ENCODE measurements at regions not wholly inside any gene's neighbourhood (a gene's known extent, or its start where the extent isn't known, plus 50 kb on each side); places are given as distances from the start of the nearest gene placed in this dataset.
A peak's percentile ranks its signal among the peaks of the same experiment; 100 is the strongest.

DNA sequence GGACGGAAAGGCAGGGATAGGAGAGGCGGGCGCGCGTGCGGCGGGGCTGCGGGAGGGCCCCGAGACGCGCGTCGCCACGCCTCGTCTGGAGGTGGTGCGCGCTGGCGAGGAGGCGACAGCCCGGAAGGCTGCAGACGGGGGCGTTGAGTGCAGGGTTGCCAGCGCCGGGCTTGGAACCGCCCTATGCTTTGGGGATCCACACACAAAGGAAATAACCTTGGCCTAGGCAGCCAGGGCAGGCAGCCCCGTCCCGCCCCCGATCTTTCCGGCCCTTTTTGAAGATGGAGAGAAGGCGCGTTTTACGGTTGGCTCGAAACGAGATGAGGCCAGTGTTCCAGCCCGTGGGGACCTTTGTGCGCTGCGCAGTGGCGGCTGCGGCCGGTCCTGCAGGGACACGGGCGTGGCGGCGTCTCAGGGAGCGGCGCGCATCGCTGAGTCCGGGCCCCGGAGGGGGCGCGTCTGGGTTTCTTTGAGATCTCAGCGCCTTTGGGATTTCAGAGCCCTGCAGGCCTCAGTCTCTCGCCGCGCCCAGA, 50.8 kb upstream of the TRIM2 start:
- DNase-seq (peak; percentile 89), ATAC-seq (peak; percentile 89)
- Mint-ChIP-seq H3K4me1 (peaks cover 50% of the 10 kb centered on the region), H3K9me3 (ENCODE audit: low read depth) (no peaks in the 10 kb centered on the region), H3K27ac (peak overlapping the region; percentile 80), H3K27me3 (peaks cover 10% of the 10 kb centered on the region), H3K36me3 (ENCODE audit: low read depth) (no peaks in the 10 kb centered on the region), H3K4me3 (peak overlapping the region; percentile 74)
- intact Hi-C loops (cut with DNase I, micrococcal nuclease): loop anchor here (1.0 to 10.0 kb wide), 8 partner anchors 38 to 1011 kb away; partner anchors contain the start of gene TMEM131L (in 1 of the 2)
- CTCF ChIA-PET: interaction anchor here (1.1 to 1.5 kb wide), 3 partner anchors 10 to 17 kb away, joined by 3 to 7 read pairs (median 4); no protein-coding TSS in a partner anchor
- POLR2A ChIA-PET: no interaction called here

DNA sequence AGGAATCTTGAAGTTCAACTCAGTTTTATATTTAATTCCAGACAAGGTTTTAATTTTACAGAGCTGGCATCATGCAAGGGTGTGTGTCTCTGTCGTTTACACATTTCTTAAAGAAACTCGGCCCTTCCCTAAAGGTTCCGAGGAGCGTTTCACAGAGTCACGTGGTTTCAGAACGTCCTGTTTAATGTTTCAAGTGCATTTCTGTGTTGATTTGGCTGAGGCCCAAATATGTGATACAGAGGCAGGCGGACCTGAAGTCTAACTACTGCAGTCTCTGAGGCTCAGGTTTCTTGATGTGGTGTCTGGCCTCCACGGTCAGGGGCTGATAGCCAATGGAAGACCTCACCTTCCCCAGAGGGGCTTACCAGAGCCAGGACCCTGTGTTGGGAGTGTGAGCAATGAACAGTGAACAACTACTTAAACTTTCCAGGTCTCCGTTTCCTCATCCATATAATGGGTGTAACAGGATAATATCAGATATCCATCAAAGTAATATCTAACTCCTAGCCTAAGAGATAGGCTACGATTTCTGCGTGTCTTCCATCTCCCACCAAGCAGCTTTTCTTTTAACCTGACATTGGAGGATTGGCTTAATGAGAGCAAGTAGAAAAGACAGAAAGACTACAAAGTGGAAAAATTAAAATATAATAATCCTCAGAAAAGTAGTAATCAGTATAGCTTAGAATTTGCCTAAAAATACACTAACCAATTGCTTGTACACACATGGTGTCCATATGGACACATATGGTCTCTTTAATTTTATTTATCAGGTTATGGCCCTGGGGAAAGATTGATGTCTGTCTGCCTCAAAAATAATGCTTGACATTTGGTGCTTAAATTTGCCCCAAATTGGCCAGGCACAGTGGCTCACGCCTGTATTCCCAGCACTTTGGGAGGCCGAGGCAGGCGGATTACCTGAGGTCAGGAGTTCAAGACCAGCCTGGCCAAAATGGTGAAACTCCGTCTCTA, 50.0 kb upstream of the TRIM2 start:
- Mint-ChIP-seq H3K36me3 (ENCODE audit: low read depth) (no peaks in the 10 kb centered on the region), H3K4me3 (peak overlapping the region; percentile 74), H3K27ac (peak overlapping the region; percentile 80), H3K9me3 (ENCODE audit: low read depth) (no peaks in the 10 kb centered on the region), H3K27me3 (peaks cover 10% of the 10 kb centered on the region), H3K4me1 (peaks cover 58% of the 10 kb centered on the region)
- ChIA-PET POLR2A (no interaction called here), CTCF (interaction anchor here (0.9 kb wide), 1 partner anchor 40 kb away, joined by 3 read pairs; no protein-coding TSS in a partner anchor)
- DNase-seq (peak; percentile 42), ATAC-seq (peak; percentile 7)
- intact Hi-C loops (cut with DNase I, micrococcal nuclease): loop anchor here (5.0 to 10.0 kb wide), 3 partner anchors 53 to 1011 kb away; no protein-coding TSS in a partner anchor
